ENCODE measurements at regions not wholly inside any gene's neighbourhood (a gene's known extent, or its start where the extent isn't known, plus 50 kb on each side); places are given as distances from the start of the nearest gene placed in this dataset.

DNA sequence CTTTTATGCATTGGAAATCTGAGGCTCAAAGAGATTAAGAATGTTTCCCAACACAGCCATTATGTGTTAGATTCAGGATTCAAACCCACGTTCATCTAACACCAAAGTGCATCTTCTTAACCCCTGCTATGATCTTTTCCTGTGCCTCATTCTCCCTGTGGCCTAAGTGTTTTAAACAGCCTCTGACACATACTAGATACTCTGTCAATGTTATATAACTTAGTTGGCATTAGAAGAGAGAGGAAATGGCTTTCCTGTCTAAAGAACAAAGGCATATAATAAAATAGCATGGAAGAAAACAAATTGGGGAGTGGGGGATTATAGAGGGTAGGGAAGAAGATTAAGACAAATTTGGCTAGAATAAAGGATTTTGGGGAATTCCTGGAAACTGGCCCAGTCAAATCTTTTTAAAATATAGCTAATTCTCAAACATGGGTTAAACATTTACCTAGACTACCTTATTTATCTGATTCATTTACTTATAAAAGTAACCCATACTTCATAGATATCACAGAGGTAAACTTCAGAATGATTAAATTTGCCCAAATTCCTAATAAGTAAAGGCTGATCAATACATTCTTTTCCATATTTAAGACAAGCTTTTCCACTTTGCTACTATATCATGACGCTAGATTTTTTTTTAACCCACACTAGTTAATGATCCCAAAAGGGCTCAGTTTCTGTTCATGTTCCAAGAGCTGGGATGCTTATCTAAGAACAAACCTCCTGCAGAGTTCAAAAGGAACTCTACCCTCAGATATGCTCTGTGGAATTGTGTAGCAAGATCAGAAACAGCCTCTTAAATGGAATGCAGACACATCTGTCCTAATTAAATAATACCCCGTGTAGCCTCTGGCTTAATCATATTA is 122.9 kb upstream of the PTPRG start:
- H3K4me1 Mint-ChIP-seq (ENCODE audit: unreplicated experiment), result peaks cover 18% of the 10 kb centered on the region
- no peak overlapping the region for H3K4me3 Mint-ChIP-seq
- TF ChIP-seq, protein P1, sequence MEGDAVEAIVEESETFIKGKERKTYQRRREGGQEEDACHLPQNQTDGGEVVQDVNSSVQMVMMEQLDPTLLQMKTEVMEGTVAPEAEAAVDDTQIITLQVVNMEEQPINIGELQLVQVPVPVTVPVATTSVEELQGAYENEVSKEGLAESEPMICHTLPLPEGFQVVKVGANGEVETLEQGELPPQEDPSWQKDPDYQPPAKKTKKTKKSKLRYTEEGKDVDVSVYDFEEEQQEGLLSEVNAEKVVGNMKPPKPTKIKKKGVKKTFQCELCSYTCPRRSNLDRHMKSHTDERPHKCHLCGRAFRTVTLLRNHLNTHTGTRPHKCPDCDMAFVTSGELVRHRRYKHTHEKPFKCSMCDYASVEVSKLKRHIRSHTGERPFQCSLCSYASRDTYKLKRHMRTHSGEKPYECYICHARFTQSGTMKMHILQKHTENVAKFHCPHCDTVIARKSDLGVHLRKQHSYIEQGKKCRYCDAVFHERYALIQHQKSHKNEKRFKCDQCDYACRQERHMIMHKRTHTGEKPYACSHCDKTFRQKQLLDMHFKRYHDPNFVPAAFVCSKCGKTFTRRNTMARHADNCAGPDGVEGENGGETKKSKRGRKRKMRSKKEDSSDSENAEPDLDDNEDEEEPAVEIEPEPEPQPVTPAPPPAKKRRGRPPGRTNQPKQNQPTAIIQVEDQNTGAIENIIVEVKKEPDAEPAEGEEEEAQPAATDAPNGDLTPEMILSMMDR (conservative IDR thresholded peaks at IDR 0.05), result no peak
- H3K27ac Mint-ChIP-seq, result no peak overlapping the region
- peaks cover 5% of the 10 kb centered on the region for H3K9me3 Mint-ChIP-seq
- no peaks in the 10 kb centered on the region for H3K36me3 Mint-ChIP-seq
- no peak for DNase-seq (ENCODE audit: extremely low spot score, unreplicated experiment)
- H3K27me3 Mint-ChIP-seq, result no peaks in the 10 kb centered on the region

DNA sequence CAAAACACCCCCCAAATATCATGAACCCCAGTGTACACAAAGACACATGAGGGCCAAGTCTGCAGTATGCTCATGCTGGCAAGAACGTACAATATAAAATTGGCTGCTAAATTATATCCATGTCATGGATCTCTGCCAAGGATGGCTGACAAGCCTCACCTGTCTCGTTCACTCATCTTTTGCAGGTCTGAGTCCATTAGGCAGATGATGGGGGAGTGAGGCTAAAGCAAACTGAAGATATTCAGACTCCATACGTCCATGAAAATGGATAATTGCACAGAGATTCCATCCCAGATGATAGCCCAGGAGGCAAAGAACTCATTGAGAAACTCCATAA is 122.3 kb upstream of the PTPRG start:
- DNase-seq (ENCODE audit: extremely low spot score, unreplicated experiment), result no peak
- Mint-ChIP-seq H3K36me3 (no peaks in the 10 kb centered on the region), H3K4me1 (ENCODE audit: unreplicated experiment) (peaks cover 21% of the 10 kb centered on the region), H3K4me3 (no peak overlapping the region), H3K9me3 (peaks cover 5% of the 10 kb centered on the region), H3K27me3 (no peaks in the 10 kb centered on the region), H3K27ac (no peak overlapping the region)
- TF ChIP-seq, protein P1 (conservative IDR thresholded peaks at IDR 0.05), result no peak

DNA sequence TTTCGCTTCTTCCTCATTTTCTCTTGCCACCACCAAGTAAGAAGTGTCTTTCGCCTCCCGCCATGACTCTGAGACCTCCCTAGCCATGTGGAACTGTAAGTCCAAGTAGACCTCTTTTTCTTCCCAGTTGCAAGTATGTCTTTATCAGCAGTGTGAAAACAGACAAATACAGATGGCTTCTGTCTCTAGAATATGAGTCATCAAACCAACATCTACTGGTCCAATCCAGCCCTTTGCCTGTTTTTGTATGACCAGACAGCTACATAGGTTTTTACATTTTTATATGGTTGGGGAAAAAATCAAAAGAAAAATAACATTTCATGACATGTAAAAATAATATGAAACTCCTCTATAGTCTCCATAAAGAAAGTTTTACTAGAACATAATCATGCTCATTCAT is 118.7 kb upstream of the PTPRG start:
- Mint-ChIP-seq H3K9me3 (no peaks in the 10 kb centered on the region), H3K36me3 (no peaks in the 10 kb centered on the region), H3K4me1 (ENCODE audit: unreplicated experiment) (peaks cover 19% of the 10 kb centered on the region), H3K4me3 (no peak overlapping the region), H3K27me3 (no peaks in the 10 kb centered on the region), H3K27ac (no peak overlapping the region)
- TF ChIP-seq, protein P1 (conservative IDR thresholded peaks at IDR 0.05), result no peak
- no peak for DNase-seq (ENCODE audit: extremely low spot score, unreplicated experiment)

DNA sequence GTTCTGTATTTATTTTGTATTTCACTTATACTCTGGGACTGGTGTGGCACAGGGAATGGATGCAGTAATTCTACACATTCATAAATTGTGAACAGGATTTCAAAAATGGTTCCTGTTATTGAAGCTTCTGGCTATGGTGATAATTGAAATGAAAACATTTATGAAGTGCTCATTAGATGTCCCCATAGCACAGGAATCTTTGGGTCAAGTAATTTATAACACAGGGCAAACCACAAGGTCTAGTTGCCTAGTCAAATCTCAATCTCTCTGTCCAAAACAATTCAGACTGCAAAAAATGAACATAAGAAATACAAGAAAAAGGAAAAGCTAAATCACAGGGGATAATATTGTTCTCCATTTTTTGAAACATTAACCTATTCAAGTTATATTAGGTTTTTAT is 117.5 kb upstream of the PTPRG start:
- H3K4me3 Mint-ChIP-seq, result no peak overlapping the region
- no peaks in the 10 kb centered on the region for H3K27me3 Mint-ChIP-seq
- no peak overlapping the region for H3K27ac Mint-ChIP-seq
- peaks cover 8% of the 10 kb centered on the region for H3K4me1 Mint-ChIP-seq (ENCODE audit: unreplicated experiment)
- H3K36me3 Mint-ChIP-seq, result no peaks in the 10 kb centered on the region
- no peak for DNase-seq (ENCODE audit: extremely low spot score, unreplicated experiment)
- TF ChIP-seq, protein P1 (conservative IDR thresholded peaks at IDR 0.05), result no peak
- H3K9me3 Mint-ChIP-seq, result no peaks in the 10 kb centered on the region

DNA sequence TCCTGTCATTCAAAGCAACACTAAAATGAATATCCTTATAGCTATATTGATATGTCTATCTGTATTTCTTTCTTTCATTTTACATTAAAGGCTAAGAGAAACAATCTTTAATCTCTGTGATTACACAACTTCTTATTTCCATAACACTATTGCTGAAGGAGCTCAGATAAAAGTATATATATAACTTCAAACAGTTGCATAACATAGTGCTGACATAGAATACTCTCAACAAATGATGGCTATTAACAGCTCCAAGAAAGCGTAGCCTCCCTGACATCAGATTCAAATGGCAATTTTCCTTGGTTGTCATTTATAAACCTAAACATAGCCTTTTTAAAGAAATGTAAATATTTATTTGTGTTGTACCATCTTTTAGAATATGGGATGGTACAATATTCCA is 116.6 kb upstream of the PTPRG start:
- Mint-ChIP-seq H3K27ac (no peak overlapping the region), H3K9me3 (no peaks in the 10 kb centered on the region), H3K4me3 (no peak overlapping the region), H3K4me1 (ENCODE audit: unreplicated experiment) (peaks cover 4% of the 10 kb centered on the region), H3K36me3 (no peaks in the 10 kb centered on the region), H3K27me3 (no peaks in the 10 kb centered on the region)
- TF ChIP-seq, protein P1 (conservative IDR thresholded peaks at IDR 0.05), result no peak
- DNase-seq (ENCODE audit: extremely low spot score, unreplicated experiment), result no peak

Measured in type B pancreatic cell (in vitro differentiated cells).